H1 (cell line): ENCODE measurements at regions not wholly inside any gene's neighbourhood (a gene's known extent, or its start where the extent isn't known, plus 50 kb on each side); places are given as distances from the start of the nearest gene placed in this dataset.

ENCODE experiments used
- CTCF ChIA-PET: fragments of 300-600 bp; sonication (Branson Sonifier 250); formaldehyde crosslinking; loops from one replicate; lab custom pipeline; 2021; ENCODE audit not compliant: partially characterized antibody; lab: Charles Lee
- POLR2A ChIA-PET: fragments of 300-600 bp; sonication (Branson Sonifier 250); formaldehyde crosslinking; loops from one replicate; lab custom pipeline; 2021; ENCODE audit warnings: inconsistent platforms; ENCODE audit not compliant: partially characterized antibody; lab: Charles Lee
- DNase-seq, 2 experiments: peaks; one replicate each; pipeline versions ENCODE4 v3.0.0 to v3.0.0-alpha.2; 2010 to 2022; ENCODE audit warnings: low spot score in 2 of 2, low read depth in 1 of 2, mixed read lengths in 1 of 2
- FAIRE-seq: peaks from 2 replicates; lab custom pipeline; 2011; peaks lifted over from hg19 to GRCh38; lab: Jason Lieb, UNC
- H2AFZ ChIP-seq: 2 replicates; pipeline ENCODE4 v1.8.1; 2012; ENCODE audit warnings: low read length, inconsistent platforms
- H2AK5ac ChIP-seq: 2 replicates; pipeline ENCODE4 v1.6.1; 2013; ENCODE audit warnings: low read depth, low read length
- H2BK120ac ChIP-seq: replicated peaks from 2 replicates; pipeline ENCODE3; 2013; ENCODE audit warnings: low read depth, low read length, inconsistent platforms
- H2BK12ac ChIP-seq: 2 replicates; pipeline ENCODE4 v1.6.1; 2013; ENCODE audit warnings: low read depth, low read length
- H2BK15ac ChIP-seq: 2 replicates; pipeline ENCODE4 v1.6.1; 2013; ENCODE audit warnings: low read length
- H2BK20ac ChIP-seq: 2 replicates; pipeline ENCODE4 v1.6.1; 2013; ENCODE audit warnings: low read length
- H2BK5ac ChIP-seq: 2 replicates; pipeline ENCODE4 v1.6.1; 2013; ENCODE audit warnings: low read depth, low read length
- H3K14ac ChIP-seq: 2 replicates; pipeline ENCODE4 v1.6.1; 2013; ENCODE audit warnings: inconsistent platforms; ENCODE audit not compliant: insufficient read length
- H3K18ac ChIP-seq: 2 replicates; pipeline ENCODE4 v1.6.1; 2013; ENCODE audit warnings: low read length; ENCODE audit errors: extremely low read depth
- H3K23ac ChIP-seq: 2 replicates; pipeline ENCODE4 v1.6.1; 2013; ENCODE audit warnings: inconsistent platforms; ENCODE audit not compliant: insufficient read length
- H3K23me2 ChIP-seq: 2 replicates; pipeline ENCODE4 v1.6.1; 2013; ENCODE audit warnings: low read depth, low read length
- H3K27ac ChIP-seq: 2 replicates; pipeline ENCODE4 v1.6.1; 2011; ENCODE audit warnings: low read depth, low read length, inconsistent platforms
- H3K27me3 ChIP-seq, 4 experiments: replicated peaks in 1 of 4; 1 replicate in 1 of 4; 2 replicates in 3 of 4; pipeline versions ENCODE4 v1.6.1 to v1.8.1; 2011 to 2013; ENCODE audit warnings: low read length in 3 of 4, mild to moderate bottlenecking in 3 of 4, inconsistent platforms in 2 of 4, mixed read lengths in 2 of 4, moderate library complexity in 1 of 4; ENCODE audit not compliant: control insufficient read depth in 3 of 4, insufficient read depth in 3 of 4; ENCODE audit errors: extremely low read depth in 1 of 4
- H3K36me3 ChIP-seq, 4 experiments: 2 replicates each; pipeline versions ENCODE4 v1.6.1 to v1.8.1; 2011 to 2013; ENCODE audit warnings: mild to moderate bottlenecking in 4 of 4, low read length in 3 of 4, moderate library complexity in 2 of 4, control low read depth in 1 of 4, inconsistent platforms in 1 of 4; ENCODE audit not compliant: insufficient read depth in 4 of 4, control insufficient read depth in 2 of 4
- H3K4ac ChIP-seq: replicated peaks from 2 replicates; pipeline ENCODE3; 2013; ENCODE audit warnings: low read length, low read depth, mixed read lengths, inconsistent platforms; ENCODE audit not compliant: insufficient read length
- H3K4me1 ChIP-seq, 4 experiments: replicated peaks in 1 of 4; 1 replicate in 1 of 4; 2 replicates in 3 of 4; pipeline versions ENCODE4 v1.6.1 to v1.8.1; 2011 to 2013; ENCODE audit warnings: low read length in 3 of 4, inconsistent platforms in 2 of 4, mixed read lengths in 1 of 4; ENCODE audit not compliant: insufficient read depth in 4 of 4, control insufficient read depth in 3 of 4
- H3K4me2 ChIP-seq, 2 experiments: 2 replicates each; pipeline versions ENCODE4 v1.6.1 to v1.8.1; 2011 to 2013; ENCODE audit warnings: low read depth in 2 of 2, low read length in 2 of 2, control low read depth in 1 of 2, inconsistent platforms in 1 of 2, mild to moderate bottlenecking in 1 of 2; ENCODE audit not compliant: insufficient read depth in 1 of 2
- H3K4me3 ChIP-seq, 4 experiments: fragments of 200-600, 300-600 bp in 1 of 4; sonication (generic), shearing (Covaris generic), sonication (Bioruptor Twin) in 1 of 4; 2 replicates each; pipeline versions ENCODE4 v1.5.1 to v1.8.1; 2011 to 2016; ENCODE audit warnings: low read length in 4 of 4, low read depth in 3 of 4, control low read depth in 2 of 4, inconsistent platforms in 2 of 4, mild to moderate bottlenecking in 2 of 4, mixed read lengths in 1 of 4, moderate library complexity in 1 of 4; ENCODE audit not compliant: insufficient read depth in 2 of 4; ENCODE audit errors: extremely low read depth in 1 of 4
- H3K56ac ChIP-seq: replicated peaks from 2 replicates; pipeline ENCODE3; 2013; ENCODE audit warnings: low read depth, mild to moderate bottlenecking, mixed read lengths, low read length, inconsistent platforms; ENCODE audit not compliant: insufficient read length
- H3K79me1 ChIP-seq: 2 replicates; pipeline ENCODE4 v1.6.1; 2013; ENCODE audit warnings: low read depth, low read length, control low read depth
- H3K79me2 ChIP-seq, 2 experiments: 2 replicates each; pipeline versions ENCODE4 v1.6.1 to v1.8.1; 2012 to 2013; ENCODE audit warnings: low read length in 2 of 2, mild to moderate bottlenecking in 2 of 2, inconsistent platforms in 1 of 2; ENCODE audit not compliant: insufficient read depth in 2 of 2, control insufficient read depth in 1 of 2
- H3K9ac ChIP-seq, 4 experiments: replicated peaks in 1 of 4; 1 replicate in 1 of 4; 2 replicates in 3 of 4; pipeline versions ENCODE4 v1.6.1 to v1.8.1; 2011 to 2013; ENCODE audit warnings: low read depth in 3 of 4, low read length in 3 of 4, control low read depth in 2 of 4, mild to moderate bottlenecking in 2 of 4, moderate library complexity in 2 of 4, inconsistent platforms in 1 of 4; ENCODE audit errors: extremely low read depth in 1 of 4
- H3K9me3 ChIP-seq, 2 experiments: 2 replicates each; pipeline versions ENCODE4 v1.6.1 to v1.8.1; 2012 to 2013; ENCODE audit warnings: mild to moderate bottlenecking in 2 of 2, moderate library complexity in 2 of 2, control low read depth in 1 of 2, inconsistent platforms in 1 of 2, low read depth in 1 of 2, low read length in 1 of 2, mixed read lengths in 1 of 2; ENCODE audit not compliant: insufficient read depth in 2 of 2
- H4K20me1 ChIP-seq, 2 experiments: replicated peaks in 1 of 2; 2 replicates each; pipeline versions ENCODE3 to v1.8.1; 2011 to 2013; ENCODE audit warnings: inconsistent platforms in 2 of 2, low read length in 2 of 2, mild to moderate bottlenecking in 1 of 2; ENCODE audit not compliant: insufficient read depth in 2 of 2, control insufficient read depth in 1 of 2
- H4K5ac ChIP-seq: 2 replicates; pipeline ENCODE4 v1.6.1; 2013; ENCODE audit warnings: low read length, low read depth, mixed read lengths, inconsistent platforms; ENCODE audit not compliant: insufficient read length
- H4K8ac ChIP-seq: 2 replicates; pipeline ENCODE4 v1.8.0; 2013; ENCODE audit warnings: mild to moderate bottlenecking, moderate library complexity, low read length, inconsistent platforms; ENCODE audit not compliant: insufficient read depth; ENCODE audit errors: extremely low read depth
- H4K91ac ChIP-seq: replicated peaks from 2 replicates; pipeline ENCODE3; 2013; ENCODE audit warnings: low read length, mixed read lengths, inconsistent platforms; ENCODE audit not compliant: insufficient read length
- ASH2L ChIP-seq: fragments of 200-600, 300-600 bp; sonication (generic); IDR thresholded peaks from one replicate; pipeline ENCODE4 v1.7.1; 2017; ENCODE audit warnings: low read length
- BACH1 ChIP-seq: IDR thresholded peaks from 2 replicates; pipeline ENCODE4 v1.6.1; 2012; ENCODE audit warnings: low read length, improper control_type of control experiment
- CEBPB ChIP-seq: IDR thresholded peaks from 2 replicates; pipeline ENCODE4 v1.6.1; 2012; ENCODE audit warnings: low read depth, low read length
- CHD1 ChIP-seq: IDR thresholded peaks from 2 replicates; pipeline ENCODE4 v1.6.1; 2012; ENCODE audit warnings: low read depth, low read length, improper control_type of control experiment
- CREB1 ChIP-seq: IDR thresholded peaks from 2 replicates; pipeline ENCODE4 v1.6.1; 2012; ENCODE audit warnings: inconsistent platforms
- CTBP2 ChIP-seq: IDR thresholded peaks from 2 replicates; pipeline ENCODE4 v1.7.0; 2011; ENCODE audit warnings: borderline replicate concordance, mild to moderate bottlenecking, moderate library complexity, mixed read lengths, low read length; ENCODE audit not compliant: insufficient read depth, insufficient read length
- E2F6 ChIP-seq: IDR thresholded peaks from 2 replicates; pipeline ENCODE4 v1.6.1; 2012; ENCODE audit warnings: inconsistent platforms
- EZH2 ChIP-seq: fragments of 200-600 bp; sonication (generic); IDR thresholded peaks from 2 replicates; pipeline ENCODE4 v1.7.1; 2012; ENCODE audit warnings: low read depth, mild to moderate bottlenecking, moderate library complexity, low read length, inconsistent platforms; ENCODE audit not compliant: severe bottlenecking
- JUN ChIP-seq: IDR thresholded peaks from 2 replicates; pipeline ENCODE4 v1.6.1; 2011; ENCODE audit warnings: low read depth, mild to moderate bottlenecking, improper control_type of control experiment, low read length
- PHF8 ChIP-seq: fragments of 200-600 bp; sonication (generic); conservative IDR thresholded peaks from 2 replicates; pipeline ENCODE4 v1.7.1; 2012; ENCODE audit warnings: low read depth, mild to moderate bottlenecking, inconsistent platforms, low read length, moderate library complexity
- SAP30 ChIP-seq: fragments of 300-600 bp; sonication (generic); IDR thresholded peaks from 2 replicates; pipeline ENCODE4 v1.7.1; 2012; ENCODE audit warnings: low read length, moderate library complexity, mild to moderate bottlenecking, inconsistent platforms; ENCODE audit not compliant: insufficient read depth, insufficient replicate concordance
- SP2 ChIP-seq: IDR thresholded peaks from 2 replicates; pipeline ENCODE4 v1.6.1; 2012; ENCODE audit warnings: mild to moderate bottlenecking, low read length, inconsistent platforms
- SP4 ChIP-seq: IDR thresholded peaks from 2 replicates; pipeline ENCODE4 v1.6.1; 2012; ENCODE audit warnings: low read length, inconsistent platforms
- SRF ChIP-seq: IDR thresholded peaks from 2 replicates; pipeline ENCODE4 v1.6.1; 2011; ENCODE audit warnings: mild to moderate bottlenecking, low read depth, low read length, moderate library complexity
- TCF12 ChIP-seq: IDR thresholded peaks from 2 replicates; pipeline ENCODE4 v1.6.1; 2011; ENCODE audit warnings: low read depth, mild to moderate bottlenecking, low read length
- TEAD4 ChIP-seq: IDR thresholded peaks from 2 replicates; pipeline ENCODE4 v1.6.1; 2012; ENCODE audit warnings: low read depth, low read length, inconsistent platforms, mixed read lengths
- WGBS, 2 experiments: shearing (Covaris generic) in 1 of 2; methylation state at CpG; one replicate each; pipeline versions ENCODE4 v1.1.6 to v1.1.7; 2013 to 2015; ENCODE audit warnings: low lambda C conversion rate in 2 of 2, mixed read lengths in 2 of 2, inconsistent platforms in 1 of 2, low coverage in 1 of 2, missing lambda C conversion rate in 1 of 2; ENCODE audit not compliant: insufficient replicate concordance in 2 of 2, insufficient coverage in 1 of 2, insufficient read length in 1 of 2; ENCODE audit errors: extremely low coverage in 1 of 2, missing lambda C conversion rate in 1 of 2; 5-methylcytosine and 5-hydroxymethylcytosine counted together

- no peak overlapping the region for H3K9ac ChIP-seq
- no peaks in the 10 kb centered on the region for H4K20me1 ChIP-seq
- H2AFZ ChIP-seq: no peak overlapping the region
- H4K8ac ChIP-seq: no peak overlapping the region
- FAIRE-seq (no peak), DNase-seq (peak in 1 of 2 experiments; percentile 3)
- H3K27me3 ChIP-seq: no peaks in the 10 kb centered on the region
- no peak overlapping the region for H2BK15ac ChIP-seq
- H2AK5ac ChIP-seq: no peak overlapping the region
- H2BK12ac ChIP-seq: no peak overlapping the region
- H3K14ac ChIP-seq: no peak overlapping the region
- H3K9me3 ChIP-seq: no peaks in the 10 kb centered on the region
- CTCF ChIA-PET: interaction anchor here (1.0 to 1.7 kb wide), 3 partner anchors 14 to 96 kb away, joined by 3 to 6 read pairs (median 4); no protein-coding TSS in a partner anchor
- no peak overlapping the region for H3K56ac ChIP-seq
- H2BK20ac ChIP-seq: no peak overlapping the region
- no peak overlapping the region for H2BK5ac ChIP-seq
- no peak overlapping the region for H2BK120ac ChIP-seq
- H3K4me2 ChIP-seq: no peak overlapping the region
- H3K18ac ChIP-seq: no peak overlapping the region
- H3K79me2 ChIP-seq: no peaks in the 10 kb centered on the region
- WGBS, 2 experiments: 89% methylated on average over 5 of the region's 5 CpGs; no CpG with 5 or more reads in 1 of the 2 experiments
- H3K36me3 ChIP-seq: no peaks in the 10 kb centered on the region
- H4K91ac ChIP-seq: no peak overlapping the region
- H3K27ac ChIP-seq: no peak overlapping the region
- no peaks in the 10 kb centered on the region for H3K23me2 ChIP-seq
- no peak overlapping the region for H3K4me3 ChIP-seq
- H3K23ac ChIP-seq: no peak overlapping the region
- no peaks in the 10 kb centered on the region for H3K4me1 ChIP-seq
- H3K4ac ChIP-seq: no peak overlapping the region
- POLR2A ChIA-PET: no interaction called here
- no peak overlapping the region for H4K5ac ChIP-seq
- H3K79me1 ChIP-seq: no peaks in the 10 kb centered on the region
- TF ChIP-seq TCF12 (no peak), CTBP2 (no peak), SAP30 (no peak), PHF8 (no peak), CEBPB (no peak), CHD1 (no peak), ASH2L (no peak), TEAD4 (no peak), SP2 (no peak), E2F6 (no peak), CREB1 (no peak), SP4 (no peak), JUN (no peak), SRF (no peak), BACH1 (no peak), EZH2 (no peak)
These were observed 303.2 kb downstream of the PREX1 start for GRCh38 chr20:48524582-48524981.
